Femur (tissue), 1 donor: ENCODE measurements at regions not wholly inside any gene's neighbourhood (a gene's known extent, or its start where the extent isn't known, plus 50 kb on each side); places are given as distances from the start of the nearest gene placed in this dataset.
"Not testable (repeated sequence)": the region's sequence is repeated elsewhere in the genome, so short reads cannot be mapped to it uniquely, and the experiment has no call there.

Experiments
- DNase-seq: peaks from one replicate; pipeline ENCODE4 v3.0.0-alpha.2; 2017

DNA sequence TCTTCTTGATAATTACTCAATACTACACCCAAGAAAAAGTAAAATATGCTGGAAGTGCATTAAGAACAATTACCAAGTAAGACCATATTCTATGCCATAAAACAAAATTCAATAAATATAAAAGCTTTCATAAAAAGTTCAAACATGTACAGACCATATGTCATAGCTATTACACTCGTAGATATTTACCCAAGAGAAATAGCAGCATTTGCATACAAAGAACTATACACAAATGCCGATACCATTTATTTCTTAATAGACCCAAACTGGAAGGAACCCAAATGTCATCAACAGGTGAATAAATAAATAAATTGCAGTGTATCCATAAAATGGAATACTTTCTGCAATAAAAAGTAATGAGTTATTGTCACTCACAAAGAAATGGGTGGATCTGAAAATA lies 78.3 kb upstream of the SLC16A7 start:
- DNase-seq, result no peak

DNA sequence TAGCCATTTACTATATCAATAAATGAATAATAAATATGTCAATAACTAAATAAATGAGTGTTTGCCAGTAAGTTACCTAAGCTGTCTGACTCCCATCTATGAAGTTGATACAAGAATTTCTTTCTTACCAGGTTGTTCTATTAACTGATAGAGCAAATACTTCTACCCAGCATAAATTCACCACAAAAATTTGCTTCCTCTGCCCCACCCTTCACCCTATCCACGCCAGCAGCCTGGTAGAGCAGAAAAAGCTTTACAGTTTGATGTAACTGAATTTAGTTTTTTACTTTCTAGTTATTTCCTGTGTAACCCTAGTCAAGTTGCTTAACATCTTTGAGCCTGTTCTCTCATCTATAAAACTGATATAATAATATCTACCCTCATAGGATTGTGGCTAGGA lies 94.9 kb upstream of the SLC16A7 start:
- DNase-seq, result no peak

DNA sequence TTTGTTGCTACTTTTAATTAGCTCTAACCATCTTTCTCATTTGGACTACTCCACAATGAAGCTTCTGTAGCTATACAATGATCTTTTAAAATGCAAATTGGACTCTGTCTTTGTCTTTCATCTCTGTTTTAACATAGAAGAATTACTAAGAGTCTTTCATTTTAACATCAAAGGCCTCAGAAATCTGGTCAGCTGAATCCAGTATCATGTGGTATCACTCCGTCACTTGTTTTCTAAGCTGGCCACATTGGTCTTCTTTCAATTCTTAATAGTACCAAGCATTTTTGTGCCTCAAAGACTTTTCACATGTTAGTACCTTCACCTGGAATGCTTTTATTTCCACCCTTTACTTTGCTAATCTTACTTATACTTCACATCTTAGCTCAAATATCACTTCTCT lies 95.5 kb upstream of the SLC16A7 start:
- no peak for DNase-seq

DNA sequence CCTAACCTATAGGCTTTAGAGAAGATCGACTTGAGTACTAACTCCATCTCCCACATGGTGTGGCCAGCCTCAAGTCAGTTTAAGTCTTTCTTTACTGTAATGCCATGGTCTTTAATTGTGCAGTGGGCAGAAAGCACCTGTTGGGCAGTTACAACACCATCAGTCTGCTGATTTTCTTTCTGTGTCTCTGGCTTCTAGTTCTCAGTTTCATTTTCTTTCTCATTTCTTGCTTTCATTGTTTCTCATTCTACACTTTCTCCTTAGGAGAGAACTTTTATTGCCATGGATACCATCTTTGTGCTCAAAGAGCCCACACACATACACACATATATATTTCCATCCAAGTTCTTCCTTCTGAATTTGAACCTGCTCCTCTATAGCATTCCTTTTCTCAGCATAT lies 96.1 kb upstream of the SLC16A7 start:
- DNase-seq, result no peak

DNA sequence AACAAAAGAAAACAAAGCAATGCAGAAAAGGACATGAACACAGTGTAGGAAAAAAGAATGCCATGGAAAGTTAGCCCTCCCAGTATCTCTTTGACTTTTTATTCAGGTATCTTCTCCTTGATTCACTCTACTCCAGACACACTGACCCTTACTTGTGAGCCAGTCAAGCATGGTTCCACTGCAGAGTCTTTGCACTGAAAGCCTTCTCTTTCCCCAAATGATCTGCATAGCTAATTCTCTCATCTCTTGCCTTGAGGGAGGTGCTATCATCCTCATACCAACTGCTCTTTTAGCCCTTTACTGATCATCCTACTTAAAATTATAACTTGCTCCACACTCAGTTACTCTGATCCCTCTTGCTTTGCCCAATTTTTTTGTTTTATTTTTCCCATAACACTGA lies 101.2 kb upstream of the SLC16A7 start:
- no peak for DNase-seq

DNA sequence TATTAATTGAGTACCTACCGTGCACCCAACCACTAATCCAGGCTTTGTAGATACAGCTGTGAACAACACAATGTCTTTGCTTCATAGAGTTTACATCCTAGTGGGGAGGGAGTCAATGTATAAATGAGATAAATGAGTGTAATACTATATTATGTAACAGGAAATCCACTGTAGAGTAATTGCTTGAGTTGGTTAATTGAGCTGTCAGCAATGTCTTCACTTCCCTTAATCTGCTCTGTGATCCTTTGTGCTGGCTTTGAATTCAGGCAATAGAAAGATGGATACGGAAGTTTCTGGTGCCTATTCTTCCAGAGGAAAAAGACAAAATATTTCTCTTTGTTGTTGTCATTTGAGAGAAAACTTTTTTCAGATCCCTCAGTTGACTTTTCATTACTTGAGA lies 104.0 kb upstream of the SLC16A7 start:
- DNase-seq, result no peak

DNA sequence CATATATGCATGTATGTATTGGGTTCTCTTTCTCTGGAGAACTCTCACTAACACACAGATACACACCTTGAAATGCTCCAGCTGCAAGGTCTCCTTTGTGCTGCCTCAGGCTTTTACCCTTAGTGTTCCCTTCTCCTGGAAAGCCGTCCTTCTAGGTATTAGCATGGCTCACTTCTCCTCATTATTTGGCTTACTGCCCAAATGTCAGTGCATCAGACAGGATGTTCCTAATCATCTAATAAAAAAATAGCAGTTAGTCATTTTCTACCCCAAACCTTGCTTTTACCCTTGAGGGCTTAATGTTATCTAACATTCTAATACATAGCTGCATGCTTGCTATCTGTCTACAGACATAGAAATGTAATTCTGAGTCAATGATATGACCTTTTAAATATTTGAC lies 109.0 kb upstream of the SLC16A7 start:
- DNase-seq, result no peak

DNA sequence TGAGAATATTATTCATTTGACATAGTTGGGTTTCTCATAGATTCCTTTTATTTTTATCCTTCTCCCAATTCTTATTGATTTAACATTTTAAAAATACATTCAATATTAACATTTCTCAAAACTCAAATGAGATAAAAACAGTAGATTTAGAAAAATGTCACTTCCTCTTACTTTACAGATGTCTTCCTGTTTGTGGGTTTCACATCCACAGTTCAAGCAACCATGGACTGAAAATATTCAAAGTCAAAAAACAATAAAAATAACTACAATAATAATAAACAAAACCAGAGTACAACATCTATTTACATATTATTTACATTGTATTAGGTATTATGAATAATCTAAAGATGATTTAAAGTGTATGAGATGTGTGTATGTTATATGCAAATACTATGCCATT lies 111.3 kb upstream of the SLC16A7 start:
- no peak for DNase-seq

DNA sequence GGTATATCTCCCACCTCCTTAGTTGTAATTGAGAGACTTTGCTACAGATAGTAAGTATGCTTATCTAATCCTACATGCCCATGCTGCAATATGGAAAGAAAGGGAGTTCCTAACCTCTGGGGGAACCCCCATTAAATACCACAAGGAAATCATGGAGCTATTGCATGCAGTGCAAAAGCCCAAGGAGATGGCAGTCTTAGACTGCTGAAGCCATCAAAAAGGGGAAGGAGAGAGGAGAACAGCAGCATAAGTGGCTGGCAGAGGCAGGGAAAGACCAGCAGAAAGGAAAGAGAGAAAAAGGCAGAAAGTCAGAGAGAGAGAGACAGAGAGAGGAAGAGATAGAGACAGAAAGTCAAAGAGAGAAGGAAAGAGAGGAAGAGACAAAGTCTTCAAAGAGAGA lies 121.6 kb upstream of the SLC16A7 start:
- DNase-seq, result not testable (repeated sequence)

DNA sequence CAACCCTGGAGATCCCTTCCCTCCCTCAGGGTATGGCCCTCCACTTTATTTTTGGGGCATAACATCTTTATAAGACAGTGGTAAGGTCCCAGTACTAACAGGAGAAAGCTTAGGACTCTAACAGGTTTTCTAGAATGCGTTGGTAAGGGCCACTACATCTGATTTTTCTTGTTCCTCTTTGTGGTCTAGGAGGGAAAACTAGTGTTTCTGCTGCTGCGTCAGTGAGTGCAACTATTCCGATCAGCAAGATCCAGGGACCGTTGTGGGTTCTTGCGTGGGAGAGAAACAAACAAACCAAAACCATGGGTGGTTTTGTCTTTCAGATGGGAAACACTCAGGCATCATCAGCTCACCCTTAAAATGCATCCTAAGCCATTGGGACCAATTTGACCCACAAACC lies 123.6 kb upstream of the SLC16A7 start:
- DNase-seq, result no peak

DNA sequence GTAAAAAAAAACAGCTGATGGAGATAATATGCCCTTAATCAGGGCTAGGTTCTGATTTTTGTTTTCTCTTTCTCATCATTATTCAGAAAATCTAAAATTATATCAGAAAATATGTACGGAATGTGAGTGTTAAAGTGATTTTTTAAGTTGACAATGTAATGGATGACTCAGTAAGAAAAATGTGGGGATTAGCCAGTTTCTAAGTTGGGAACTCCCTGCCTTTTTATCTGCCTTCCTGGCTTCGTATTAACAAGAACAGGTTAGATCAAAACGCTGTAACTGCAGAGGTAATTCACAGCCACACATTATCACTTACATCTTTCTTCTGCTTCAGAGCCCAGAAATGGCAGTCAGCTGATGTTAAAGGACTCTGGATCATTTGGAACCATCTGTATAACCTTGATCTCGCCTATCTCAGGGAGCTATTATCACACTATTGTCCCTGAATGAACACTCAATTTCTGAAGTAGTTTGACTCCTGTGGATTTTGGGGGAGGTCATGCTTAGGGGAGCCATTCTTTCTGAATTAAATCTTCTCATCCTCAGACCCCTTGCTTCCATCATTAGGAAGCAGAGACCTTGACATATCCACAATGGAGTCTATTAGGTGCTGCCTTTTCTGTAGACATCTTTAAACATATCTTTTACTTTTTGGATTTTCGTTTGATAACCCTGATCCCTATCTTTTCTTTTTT lies 135.7 kb upstream of the SLC16A7 start:
- no peak for DNase-seq

DNA sequence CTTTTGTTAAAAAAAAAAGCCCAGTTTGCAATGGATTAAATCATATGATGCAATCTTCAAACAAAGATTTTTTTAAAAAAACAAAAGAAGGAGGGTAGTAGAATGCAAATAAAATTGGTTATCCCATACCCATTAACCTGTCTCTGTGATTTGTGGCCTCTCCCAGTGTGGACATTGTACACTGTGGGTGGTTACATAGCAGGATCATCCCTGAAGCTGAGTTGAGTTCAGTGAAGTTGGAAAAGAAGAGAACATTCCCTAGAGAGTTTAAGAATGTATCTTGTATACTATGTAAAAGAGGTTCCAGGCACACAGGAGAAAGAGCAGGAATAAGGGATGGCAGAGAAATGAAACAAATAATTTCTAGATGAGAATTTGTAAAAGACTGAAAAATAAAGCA lies 142.4 kb upstream of the SLC16A7 start:
- no peak for DNase-seq

DNA sequence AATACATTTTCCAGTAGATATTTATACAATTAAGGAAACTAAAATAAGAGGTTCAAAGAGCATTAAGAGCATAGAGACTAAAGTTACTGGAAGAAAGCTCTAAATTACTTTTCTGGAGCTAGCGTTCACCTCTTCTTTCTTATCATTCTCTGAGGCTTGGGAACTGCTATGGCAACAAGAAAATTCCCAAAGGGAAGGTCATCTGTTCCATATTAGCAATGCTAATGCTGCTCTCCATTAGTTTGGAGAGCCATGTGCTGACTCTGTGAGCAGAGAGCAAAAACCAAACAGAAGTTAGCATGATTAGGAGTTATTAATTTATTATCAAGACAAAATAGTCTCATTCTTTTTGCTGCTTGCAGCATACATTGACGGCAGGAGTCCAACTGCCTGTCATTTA lies 143.1 kb upstream of the SLC16A7 start:
- DNase-seq, result no peak

DNA sequence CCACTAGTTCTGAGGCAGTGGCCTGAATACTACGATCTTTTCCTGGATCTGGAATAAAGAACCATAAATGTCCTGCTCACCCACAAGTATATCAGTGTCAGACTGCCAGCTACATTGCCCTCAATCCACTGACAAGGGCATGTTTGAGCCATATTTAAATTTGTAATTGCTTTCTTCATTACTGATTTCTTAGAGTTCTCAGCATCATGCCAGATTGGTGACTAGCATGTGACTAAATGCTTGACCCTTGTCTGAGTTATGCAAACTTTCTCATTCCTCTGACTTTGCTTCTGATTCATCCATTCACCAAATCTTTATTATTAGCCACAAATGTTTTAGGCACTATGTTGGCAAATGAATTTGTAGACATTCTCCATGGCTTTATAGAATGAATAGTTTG lies 143.6 kb upstream of the SLC16A7 start:
- no peak for DNase-seq

DNA sequence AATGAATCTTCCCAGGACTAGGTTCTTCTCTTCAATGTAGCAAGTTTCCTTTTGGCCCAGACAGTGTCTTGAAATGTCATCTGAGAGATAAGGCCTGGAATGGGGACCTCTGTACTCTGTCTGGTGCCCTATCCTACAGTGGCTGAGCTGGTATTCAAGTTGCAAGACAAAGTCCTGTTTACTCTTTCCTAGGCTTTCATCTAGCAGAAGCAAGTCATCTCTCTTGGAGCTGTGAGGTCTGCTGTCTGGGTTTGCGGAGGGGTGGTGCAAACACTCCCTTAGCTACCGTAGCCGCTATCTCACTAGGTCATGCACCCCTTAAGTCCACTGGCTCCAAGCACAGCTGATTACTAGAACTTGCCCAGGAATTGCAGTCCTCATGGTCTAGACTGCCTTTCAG lies 149.7 kb upstream of the SLC16A7 start:
- DNase-seq, result no peak

DNA sequence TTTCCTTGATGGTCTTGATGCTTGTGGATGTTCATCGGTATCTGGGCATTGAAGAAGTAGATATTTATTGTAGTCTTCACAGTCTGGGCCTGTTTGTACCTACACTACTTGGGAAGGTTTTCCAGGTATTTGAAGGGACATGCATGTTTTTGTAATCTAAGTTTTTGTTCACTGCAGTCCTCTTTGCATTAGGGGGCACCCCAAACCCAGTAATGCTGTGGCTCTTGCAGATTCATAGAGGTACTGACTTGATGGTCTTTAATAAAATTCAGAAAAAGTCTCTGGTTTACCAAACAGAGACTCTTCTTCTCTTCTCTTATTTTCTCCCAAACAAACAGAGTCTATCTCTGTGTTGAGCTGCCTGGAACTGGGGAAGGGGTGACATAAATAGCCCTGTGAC lies 150.9 kb upstream of the SLC16A7 start:
- no peak for DNase-seq

DNA sequence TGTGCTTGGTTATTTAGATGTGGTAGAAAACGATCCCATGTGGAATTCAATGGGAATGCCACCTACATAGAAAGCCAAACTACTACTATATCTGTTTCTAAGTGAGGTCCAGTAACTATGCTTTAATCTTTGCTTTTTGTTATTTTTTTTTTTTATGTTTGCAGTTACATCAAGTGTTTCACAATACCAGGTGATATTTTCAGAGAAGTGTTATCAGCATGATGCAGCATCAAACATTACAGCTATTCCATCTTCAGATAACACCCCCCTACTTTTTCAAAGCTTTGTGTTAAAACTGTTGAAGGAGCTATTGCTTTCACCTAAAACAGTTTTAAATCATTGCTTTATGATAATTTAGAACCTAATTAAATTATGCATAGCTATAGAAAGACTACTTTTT lies 163.8 kb upstream of the SLC16A7 start:
- DNase-seq, result no peak

DNA sequence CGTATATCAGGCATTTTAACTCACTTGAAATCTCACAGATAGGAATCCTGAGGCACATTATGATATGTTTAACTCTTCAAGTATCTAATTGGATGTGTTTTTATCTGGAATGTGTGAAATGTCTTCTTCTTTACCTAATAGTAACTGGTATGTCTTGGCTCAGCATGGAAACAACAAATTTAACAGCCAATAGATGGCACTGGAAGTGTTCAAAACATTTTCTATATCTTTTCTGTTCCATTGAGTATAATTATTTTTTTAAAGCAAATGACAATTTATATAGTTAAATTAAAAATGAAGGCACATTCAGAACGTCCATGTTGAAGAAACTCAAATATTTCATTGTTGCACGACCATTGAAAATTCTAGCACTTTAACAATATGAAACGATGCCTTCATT lies 164.6 kb upstream of the SLC16A7 start:
- no peak for DNase-seq

DNA sequence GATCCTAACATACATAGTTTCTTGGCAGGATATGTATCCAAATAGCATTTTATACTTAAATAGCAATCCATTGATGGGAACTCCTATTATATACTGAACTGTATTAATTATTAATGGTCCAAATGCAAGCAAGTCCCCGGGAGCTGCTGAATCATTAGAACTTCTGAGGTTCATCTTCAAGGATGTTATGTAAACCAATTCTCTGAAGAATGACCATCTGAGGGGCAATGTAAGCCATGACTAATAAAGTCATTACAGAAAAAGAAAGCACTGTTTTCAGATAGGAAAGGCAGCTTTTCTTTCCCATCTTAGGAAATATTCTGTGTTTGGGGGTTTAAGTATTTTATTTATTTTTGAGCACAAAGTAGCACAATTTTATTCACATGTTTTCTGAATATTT lies 166.1 kb upstream of the SLC16A7 start:
- DNase-seq, result no peak

DNA sequence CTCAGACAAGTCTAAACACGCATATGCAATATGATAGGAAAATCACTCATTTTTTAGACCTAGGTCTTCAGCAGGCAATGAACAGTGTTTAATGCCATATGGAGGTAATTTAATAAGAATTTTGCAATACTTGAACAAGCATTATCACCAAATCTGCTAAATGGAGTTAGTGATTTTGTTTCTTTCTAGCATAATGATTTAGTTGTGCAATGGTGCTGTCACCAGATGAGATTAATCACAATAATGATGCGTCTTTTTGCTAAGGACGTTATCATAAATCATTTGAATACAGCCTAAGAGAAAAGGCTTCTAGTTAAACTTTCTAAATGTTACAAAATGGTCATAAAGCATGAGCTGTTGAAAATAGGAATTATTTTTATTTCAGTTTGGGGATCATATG lies 170.0 kb upstream of the SLC16A7 start:
- no peak for DNase-seq

DNA sequence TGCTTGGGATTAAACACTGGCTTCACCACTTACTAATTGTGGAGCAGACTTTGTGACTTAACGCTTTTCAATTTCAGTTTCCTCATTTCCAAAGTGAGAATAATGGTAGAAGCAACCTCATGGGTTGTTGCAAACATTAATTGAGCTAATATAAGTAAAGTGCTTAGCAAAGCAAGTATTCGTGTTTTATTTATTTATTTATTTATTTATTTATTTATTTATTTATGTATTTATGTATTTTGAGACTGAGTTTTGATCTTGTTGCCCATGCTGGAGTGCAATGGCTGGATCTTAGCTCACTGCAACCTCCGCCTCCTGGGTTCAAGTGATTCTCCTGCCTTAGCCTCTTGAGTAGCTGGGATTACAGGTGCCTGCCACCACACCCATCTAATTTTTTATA lies 171.2 kb upstream of the SLC16A7 start:
- DNase-seq, result not testable (repeated sequence)

DNA sequence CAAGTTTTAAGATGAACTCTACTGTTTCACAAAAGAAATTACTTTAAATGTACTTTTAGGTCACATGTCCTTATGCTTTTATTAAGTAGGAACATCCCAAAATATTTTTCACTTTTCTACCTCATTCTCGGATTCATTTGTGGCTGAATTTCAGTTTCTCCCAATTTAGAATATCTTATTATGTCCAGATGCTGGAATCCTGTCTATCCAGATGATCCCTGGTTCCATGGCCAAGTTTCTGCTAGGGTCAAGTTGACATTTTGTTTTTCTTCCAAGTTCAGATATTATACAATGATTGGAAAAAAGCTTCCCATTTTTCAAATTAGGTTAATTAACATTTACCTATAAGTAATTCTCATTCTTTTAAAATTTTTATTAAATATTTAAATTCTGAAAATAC lies 181.8 kb upstream of the SLC16A7 start:
- no peak for DNase-seq

DNA sequence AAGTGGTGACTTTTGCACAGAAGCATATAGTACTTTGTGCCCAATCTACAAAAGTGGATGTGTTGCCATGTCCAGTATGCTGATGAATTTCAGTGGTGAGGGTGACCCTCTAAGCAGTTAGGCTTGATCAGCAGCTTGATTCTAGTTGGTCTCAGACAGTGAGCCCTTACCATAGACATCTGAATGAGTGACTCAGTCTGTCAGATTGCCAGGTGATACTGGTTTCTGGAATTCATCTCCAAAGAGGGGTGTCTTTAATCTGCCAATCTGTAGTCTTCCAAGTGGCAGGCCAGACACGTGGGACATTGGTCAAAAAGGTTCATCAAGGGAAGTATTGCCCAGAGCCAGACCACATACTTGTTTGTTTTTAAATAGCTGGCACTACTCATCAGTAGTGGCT lies 187.4 kb upstream of the SLC16A7 start:
- DNase-seq, result no peak

DNA sequence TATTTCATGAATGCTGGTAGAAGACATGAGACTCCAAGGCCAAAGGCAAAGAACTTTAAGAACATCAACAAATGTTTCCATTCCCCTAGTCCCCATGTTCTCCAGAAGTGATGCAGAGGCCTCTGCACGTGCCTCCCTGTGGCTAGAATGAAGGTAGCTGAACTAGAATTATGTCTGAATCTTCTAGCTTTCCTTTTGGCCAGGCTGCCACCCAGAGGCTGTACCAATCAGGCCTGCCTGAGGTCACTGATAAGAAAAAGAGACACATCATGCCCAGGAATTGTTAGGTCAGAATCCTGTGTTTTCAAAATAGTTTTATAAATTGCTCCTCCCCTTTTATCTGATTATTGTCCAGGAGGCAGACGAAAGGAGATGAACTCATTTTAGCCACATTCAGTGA lies 188.0 kb upstream of the SLC16A7 start:
- DNase-seq, result no peak

DNA sequence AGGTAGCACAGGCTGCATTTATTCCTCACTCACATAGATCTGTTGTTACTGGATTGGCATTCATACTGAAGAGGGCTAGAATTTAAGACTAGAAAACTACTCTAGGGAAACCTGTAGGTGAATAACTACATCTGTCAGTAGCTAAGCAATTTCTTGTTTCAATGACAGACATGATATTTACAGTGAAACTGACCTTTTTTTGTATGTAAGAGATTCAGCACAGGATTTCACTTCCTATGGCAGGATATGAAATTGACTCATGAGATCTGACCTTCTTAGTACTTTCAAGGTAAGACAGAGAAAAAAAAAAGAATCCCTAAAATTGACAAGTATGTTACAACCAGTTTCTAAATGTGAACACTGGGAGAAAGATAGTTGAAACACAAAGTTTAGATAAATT lies 189.8 kb upstream of the SLC16A7 start:
- DNase-seq, result no peak
